ENCODE measurements at regions not wholly inside any gene's neighbourhood (a gene's known extent, or its start where the extent isn't known, plus 50 kb on each side); places are given as distances from the start of the nearest gene placed in this dataset.

DNA sequence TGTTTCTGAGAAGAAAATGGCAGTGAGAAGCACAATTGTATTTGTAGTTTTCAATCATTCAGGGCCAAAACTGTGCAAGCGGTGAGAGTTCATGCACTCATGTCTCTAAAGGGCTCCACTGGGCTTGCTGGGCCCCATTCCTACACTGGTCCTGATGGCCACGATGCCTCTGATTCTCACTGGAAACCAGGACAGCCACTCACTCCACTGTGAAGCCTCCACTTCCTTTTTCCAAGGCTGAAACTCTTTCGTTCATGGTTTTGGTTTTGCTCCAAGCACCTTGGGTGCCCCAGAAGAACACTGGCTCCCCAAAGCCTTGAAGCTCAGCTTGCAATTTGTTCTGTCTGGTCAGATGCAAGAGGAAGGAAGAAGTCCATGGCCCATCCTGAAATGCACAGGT, 390.0 kb upstream of the MKI67 start:
- ATAC-seq (no peak), DNase-seq (ENCODE audit: low spot score) (no peak), FAIRE-seq (no peak)
- ChIA-PET CTCF (ENCODE audit: low intra/inter-chr PET ratio, low total read pairs) (no interaction called here), POLR2A (no interaction called here)
- H3K36me3 ChIP-seq (replicated peaks in 1 of 2; ENCODE audit: control insufficient read depth in 1 of 2, insufficient read depth in 2 of 2, low read length in 2 of 2): no peaks in the 10 kb centered on the region
- H2AFZ ChIP-seq (ENCODE audit: low read length): no peak overlapping the region
- H3K4me1 ChIP-seq (ENCODE audit: insufficient read depth, low read length): no peaks in the 10 kb centered on the region
- intact Hi-C loops (cut with micrococcal nuclease; ENCODE audit: unreplicated experiment): no loop called here
- no peaks in the 10 kb centered on the region for H3K79me2 ChIP-seq (ENCODE audit: insufficient read depth, low read length)
- WGBS (ENCODE audit: low lambda C conversion rate): 18% methylated on average over 3 of the region's 3 CpGs
- no peaks in the 10 kb centered on the region for H3K9me3 ChIP-seq (ENCODE audit: low read length)
- no peak overlapping the region for H3K4me2 ChIP-seq (ENCODE audit: low read depth, low read length)
- no peaks in the 10 kb centered on the region for H4K20me1 ChIP-seq (ENCODE audit: insufficient read depth, low read length)
- no TSS peak for BruUV-seq (replicated peaks)
- no peak overlapping the region for H3K4me3 ChIP-seq (replicated peaks in 1 of 3; ENCODE audit: insufficient read depth in 1 of 3, low read depth in 2 of 3, low read length in 3 of 3)
- in situ Hi-C loops (cut with HindIII; ENCODE audit: extremely low pct_ligation_motif_present, low pct_unique_long_range_greater_than_20kb): no loop called here
- no peak overlapping the region for H3K27ac ChIP-seq (ENCODE audit: extremely low read length, insufficient read depth, low read length)
- H3K9ac ChIP-seq (ENCODE audit: insufficient read depth, low read depth, low read length): no peak overlapping the region
- peaks cover 3 to 24% of the 10 kb centered on the region in 2 experiments; a peak in 4 of 5 replicates for H3K27me3 ChIP-seq (ENCODE audit: control insufficient read depth in 1 of 2, insufficient read depth in 2 of 2, low read length in 2 of 2)
- TF ChIP-seq IKZF4 (CRISPR knock-in tag; IDR thresholded peaks at IDR 0.05; ENCODE audit: borderline replicate concordance, low read depth, not compliant biosample characterization) (no peak), DZIP1 (CRISPR knock-in tag; IDR thresholded peaks at IDR 0.05) (no peak), ZNF34 (CRISPR knock-in tag; IDR thresholded peaks at IDR 0.05; ENCODE audit: borderline replicate concordance) (no peak), NPAS2 (CRISPR knock-in tag; IDR thresholded peaks at IDR 0.05; ENCODE audit: borderline replicate concordance) (no peak), SRSF9 (IDR thresholded peaks at IDR 0.05; ENCODE audit: borderline replicate concordance, insufficient read depth, low read depth, low read length, poor library complexity, severe bottlenecking) (no peak), ZNF574 (CRISPR knock-in tag; IDR thresholded peaks at IDR 0.05) (no peak), ZBTB40 (IDR thresholded peaks at IDR 0.05) (no peak), ZBTB40 (CRISPR knock-in tag; IDR thresholded peaks at IDR 0.05) (no peak)
- TF ChIP-seq, protein P1, sequence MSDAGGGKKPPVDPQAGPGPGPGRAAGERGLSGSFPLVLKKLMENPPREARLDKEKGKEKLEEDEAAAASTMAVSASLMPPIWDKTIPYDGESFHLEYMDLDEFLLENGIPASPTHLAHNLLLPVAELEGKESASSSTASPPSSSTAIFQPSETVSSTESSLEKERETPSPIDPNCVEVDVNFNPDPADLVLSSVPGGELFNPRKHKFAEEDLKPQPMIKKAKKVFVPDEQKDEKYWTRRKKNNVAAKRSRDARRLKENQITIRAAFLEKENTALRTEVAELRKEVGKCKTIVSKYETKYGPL (CRISPR knock-in tag; IDR thresholded peaks at IDR 0.05): no peak

All from HepG2 (cell line).